GM12892 (cell line): ENCODE measurements at regions not wholly inside any gene's neighbourhood (a gene's known extent, or its start where the extent isn't known, plus 50 kb on each side); places are given as distances from the start of the nearest gene placed in this dataset.

Experiments used
- POLR2A ChIP-seq: IDR thresholded peaks from 2 replicates; pipeline ENCODE4 v1.6.1; 2011; ENCODE audit warnings: low read depth, low read length, control low read depth
- TAF1 ChIP-seq: IDR thresholded peaks from 2 replicates; pipeline ENCODE4 v1.6.1; 2011; ENCODE audit warnings: low read depth, mild to moderate bottlenecking, control low read depth, low read length, borderline replicate concordance

DNA sequence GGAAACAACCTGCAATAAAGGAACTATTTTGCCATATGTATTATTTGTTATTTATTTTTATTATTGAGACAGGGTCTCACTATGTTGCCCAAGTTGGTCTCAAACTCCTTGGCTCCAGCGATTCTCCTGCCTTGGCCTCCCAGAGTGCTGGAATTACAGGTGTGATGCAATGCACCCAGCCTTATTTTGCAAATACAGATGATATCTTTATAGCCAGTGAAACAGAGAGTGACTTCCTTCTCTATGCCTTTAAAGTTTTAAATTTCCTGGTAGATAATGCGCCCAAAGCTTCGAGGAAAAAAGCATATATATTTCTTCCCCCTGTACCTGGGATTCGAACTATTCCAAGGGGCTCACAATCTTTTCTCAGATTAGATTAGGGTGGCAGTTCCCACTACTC, 601.1 kb upstream of the HTR2C start:
- TF ChIP-seq POLR2A (no peak), TAF1 (no peak)
